H9 (cell line): ENCODE measurements at regions not wholly inside any gene's neighbourhood (a gene's known extent, or its start where the extent isn't known, plus 50 kb on each side); places are given as distances from the start of the nearest gene placed in this dataset.

Experiments used
- DNase-seq: peaks from one replicate; pipeline ENCODE4 v3.0.0-alpha.2; 2017
- H2AFZ ChIP-seq: one replicate; pipeline ENCODE4 v1.6.1; 2013; ENCODE audit warnings: mild to moderate bottlenecking, low read length, control low read depth, moderate library complexity
- H2AK5ac ChIP-seq: 2 replicates; pipeline ENCODE4 v1.6.1; 2013; ENCODE audit warnings: low read length, control low read depth, mixed read lengths; ENCODE audit not compliant: insufficient read length
- H2BK120ac ChIP-seq: one replicate; pipeline ENCODE4 v1.6.1; 2013; ENCODE audit warnings: low read depth, mild to moderate bottlenecking, low read length, control low read depth, inconsistent platforms; ENCODE audit not compliant: poor library complexity, severe bottlenecking
- H2BK12ac ChIP-seq: 2 replicates; pipeline ENCODE4 v1.6.1; 2013; ENCODE audit warnings: low read length, control low read depth, mixed read lengths, low read depth; ENCODE audit not compliant: insufficient read length
- H2BK15ac ChIP-seq: 2 replicates; pipeline ENCODE4 v1.6.1; 2013; ENCODE audit warnings: low read depth, low read length, control low read depth
- H2BK20ac ChIP-seq: one replicate; pipeline ENCODE4 v1.6.1; 2013; ENCODE audit warnings: low read depth, mild to moderate bottlenecking, low read length, control low read depth, inconsistent platforms; ENCODE audit not compliant: poor library complexity, severe bottlenecking
- H2BK5ac ChIP-seq: 2 replicates; pipeline ENCODE4 v1.6.1; 2013; ENCODE audit warnings: low read length, control low read depth, mixed read lengths; ENCODE audit not compliant: insufficient read length
- H3K14ac ChIP-seq: 2 replicates; pipeline ENCODE4 v1.6.1; 2013; ENCODE audit warnings: low read length, control low read depth; ENCODE audit not compliant: insufficient read depth
- H3K18ac ChIP-seq: 2 replicates; pipeline ENCODE4 v1.6.1; 2013; ENCODE audit warnings: low read depth, mild to moderate bottlenecking, mixed read lengths, low read length, control low read depth; ENCODE audit not compliant: insufficient read length
- H3K23ac ChIP-seq: 2 replicates; pipeline ENCODE4 v1.6.1; 2013; ENCODE audit warnings: low read length, control low read depth, mixed read lengths, low read depth; ENCODE audit not compliant: insufficient read length
- H3K23me2 ChIP-seq: 2 replicates; pipeline ENCODE4 v1.6.1; 2013; ENCODE audit warnings: low read depth, mild to moderate bottlenecking, mixed read lengths, low read length, control low read depth; ENCODE audit not compliant: insufficient read length, poor library complexity, severe bottlenecking
- H3K27ac ChIP-seq: 2 replicates; pipeline ENCODE4 v1.5.1; 2013; ENCODE audit warnings: low read length, control low read depth, mixed read lengths, low read depth; ENCODE audit not compliant: insufficient read length
- H3K27me3 ChIP-seq: 2 replicates; pipeline ENCODE4 v1.6.1; 2013; ENCODE audit warnings: low read length, control low read depth, inconsistent platforms; ENCODE audit not compliant: insufficient read depth
- H3K4ac ChIP-seq: 2 replicates; pipeline ENCODE4 v1.6.1; 2013; ENCODE audit warnings: low read depth, mild to moderate bottlenecking, control low read depth, inconsistent platforms, low read length, moderate library complexity
- H3K4me1 ChIP-seq: 2 replicates; pipeline ENCODE4 v1.6.1; 2013; ENCODE audit warnings: low read length, control low read depth, inconsistent platforms; ENCODE audit not compliant: insufficient read depth
- H3K4me2 ChIP-seq: 2 replicates; pipeline ENCODE4 v1.6.1; 2013; ENCODE audit warnings: low read length, control low read depth, mixed read lengths; ENCODE audit not compliant: insufficient read length, insufficient read depth
- H3K56ac ChIP-seq: 2 replicates; pipeline ENCODE4 v1.6.1; 2013; ENCODE audit warnings: low read depth, mild to moderate bottlenecking, mixed read lengths, low read length, control low read depth; ENCODE audit not compliant: insufficient read length
- H3K79me1 ChIP-seq: 2 replicates; pipeline ENCODE4 v1.6.1; 2013; ENCODE audit warnings: low read depth, mild to moderate bottlenecking, moderate library complexity, low read length, control low read depth, inconsistent platforms; ENCODE audit not compliant: insufficient read depth, poor library complexity, severe bottlenecking
- H3K79me2 ChIP-seq: 2 replicates; pipeline ENCODE4 v1.6.1; 2013; ENCODE audit warnings: low read length, control low read depth, inconsistent platforms; ENCODE audit not compliant: insufficient read depth
- H3K9ac ChIP-seq: 2 replicates; pipeline ENCODE4 v1.6.1; 2013; ENCODE audit warnings: low read length, control low read depth, mixed read lengths; ENCODE audit not compliant: insufficient read length; ENCODE audit errors: extremely low read depth
- H3K9me3 ChIP-seq: one replicate; pipeline ENCODE4 v1.6.1; 2013; ENCODE audit warnings: low read depth, low read length, inconsistent platforms; ENCODE audit not compliant: control insufficient read depth
- H3T11ph ChIP-seq: one replicate; pipeline ENCODE4 v1.6.1; 2013; ENCODE audit warnings: mild to moderate bottlenecking, low read length, control low read depth, inconsistent platforms
- H4K20me1 ChIP-seq: one replicate; pipeline ENCODE4 v1.6.1; 2013; ENCODE audit not compliant: control insufficient read depth, insufficient read length, insufficient read depth
- H4K5ac ChIP-seq: 2 replicates; pipeline ENCODE4 v1.6.1; 2013; ENCODE audit warnings: low read depth, mild to moderate bottlenecking, mixed read lengths, low read length, control low read depth; ENCODE audit not compliant: insufficient read length
- H4K8ac ChIP-seq: replicated peaks from 2 replicates; pipeline ENCODE4 v1.6.1; 2013; ENCODE audit warnings: low read length, control low read depth, mixed read lengths, low read depth; ENCODE audit not compliant: insufficient read length
- H4K91ac ChIP-seq: 2 replicates; pipeline ENCODE4 v1.6.1; 2013; ENCODE audit warnings: low read depth, mild to moderate bottlenecking, moderate library complexity, mixed read lengths, low read length, control low read depth; ENCODE audit not compliant: insufficient read length
- H3K27ac Mint-ChIP-seq, 3 experiments: 2 replicates in 2 of 3; 3 replicates in 1 of 3; pipeline ENCODE4 v1.8.0; 2020 to 2021; ENCODE audit warnings: mixed read lengths in 3 of 3, mild to moderate bottlenecking in 1 of 3, moderate library complexity in 1 of 3
- H3K27me3 Mint-ChIP-seq: 2 replicates; pipeline ENCODE4 v1.8.0; 2021; ENCODE audit warnings: low read depth, mild to moderate bottlenecking, moderate library complexity, mixed read lengths
- H3K36me3 Mint-ChIP-seq, 3 experiments: 2 replicates in 2 of 3; 3 replicates in 1 of 3; pipeline ENCODE4 v1.8.0; 2020 to 2021; ENCODE audit warnings: low read depth in 3 of 3, mixed read lengths in 3 of 3; ENCODE audit not compliant: insufficient read depth in 1 of 3
- H3K4me1 Mint-ChIP-seq, 2 experiments: 2 replicates each; pipeline ENCODE4 v1.8.0; 2020; ENCODE audit warnings: mixed read lengths in 2 of 2
- H3K4me3 Mint-ChIP-seq, 2 experiments: 2 replicates in 1 of 2; 3 replicates in 1 of 2; pipeline ENCODE4 v1.8.0; 2020 to 2021; ENCODE audit warnings: mild to moderate bottlenecking in 2 of 2, mixed read lengths in 2 of 2, moderate library complexity in 1 of 2
- H3K9me3 Mint-ChIP-seq, 2 experiments: 2 replicates in 1 of 2; 3 replicates in 1 of 2; pipeline ENCODE4 v1.8.0; 2020; ENCODE audit warnings: mild to moderate bottlenecking in 2 of 2, mixed read lengths in 2 of 2, moderate library complexity in 1 of 2
- CTCF ChIP-seq: fragments of 200-600 bp; sonication (generic); conservative IDR thresholded peaks from 3 replicates; pipeline ENCODE4 v1.8.0; 2021; ENCODE audit warnings: antibody characterized with exemption, mild to moderate bottlenecking

GRCh38 chr2:172372436-172372835 lies 55.0 kb upstream of the ITGA6 start:
- Histone ChIP-seq H3K27ac (no peak overlapping the region), H3K4me1 (no peaks in the 10 kb centered on the region; the same call in 1 of the 2 replicates), H3K9ac (no peak overlapping the region), H2AFZ (no peak overlapping the region), H4K8ac (no peak overlapping the region), H4K20me1 (no peaks in the 10 kb centered on the region), H3K4me2 (no peak overlapping the region), H2BK20ac (no peak overlapping the region), H3K4ac (no peak overlapping the region), H2BK15ac (no peak overlapping the region), H4K5ac (no peak overlapping the region), H3K79me1 (no peaks in the 10 kb centered on the region), H3T11ph (no peak overlapping the region), H3K9me3 (no peaks in the 10 kb centered on the region), H3K18ac (no peak overlapping the region), H4K91ac (no peak overlapping the region), H3K56ac (no peak overlapping the region), H3K27me3 (no peaks in the 10 kb centered on the region), H2BK12ac (no peak overlapping the region), H2BK120ac (no peak overlapping the region), H3K23me2 (no peaks in the 10 kb centered on the region), H2AK5ac (no peak overlapping the region), H3K23ac (no peak overlapping the region), H2BK5ac (no peak overlapping the region), H3K79me2 (no peaks in the 10 kb centered on the region), H3K14ac (no peak overlapping the region)
- Mint-ChIP-seq H3K4me3 (no peak overlapping the region), H3K9me3 (peaks cover 23 to 26% of the 10 kb centered on the region in 2 experiments), H3K27me3 (peaks cover 7% of the 10 kb centered on the region), H3K36me3 (peaks cover 9 to 26% (median 18%) of the 10 kb centered on the region in 3 experiments), H3K27ac (no peak overlapping the region), H3K4me1 (peaks cover 23 to 25% of the 10 kb centered on the region in 2 experiments)
- no peak for TF ChIP-seq CTCF
- DNase-seq: no peak
